Loucy (cell line): ENCODE measurements at regions not wholly inside any gene's neighbourhood (a gene's known extent, or its start where the extent isn't known, plus 50 kb on each side); places are given as distances from the start of the nearest gene placed in this dataset.

Experiments
- CTCF ChIP-seq: fragments of 200-600 bp; sonication (generic); conservative IDR thresholded peaks from 2 replicates; pipeline ENCODE4 v1.5.1; 2014; ENCODE audit warnings: mild to moderate bottlenecking, antibody characterized with exemption, low read length
- EZH2phosphoT487 ChIP-seq: fragments of 200-600 bp; IDR thresholded peaks from 2 replicates; pipeline ENCODE4 v1.6.1; 2018; ENCODE audit warnings: antibody characterized with exemption, mild to moderate bottlenecking, moderate library complexity, borderline replicate concordance

DNA sequence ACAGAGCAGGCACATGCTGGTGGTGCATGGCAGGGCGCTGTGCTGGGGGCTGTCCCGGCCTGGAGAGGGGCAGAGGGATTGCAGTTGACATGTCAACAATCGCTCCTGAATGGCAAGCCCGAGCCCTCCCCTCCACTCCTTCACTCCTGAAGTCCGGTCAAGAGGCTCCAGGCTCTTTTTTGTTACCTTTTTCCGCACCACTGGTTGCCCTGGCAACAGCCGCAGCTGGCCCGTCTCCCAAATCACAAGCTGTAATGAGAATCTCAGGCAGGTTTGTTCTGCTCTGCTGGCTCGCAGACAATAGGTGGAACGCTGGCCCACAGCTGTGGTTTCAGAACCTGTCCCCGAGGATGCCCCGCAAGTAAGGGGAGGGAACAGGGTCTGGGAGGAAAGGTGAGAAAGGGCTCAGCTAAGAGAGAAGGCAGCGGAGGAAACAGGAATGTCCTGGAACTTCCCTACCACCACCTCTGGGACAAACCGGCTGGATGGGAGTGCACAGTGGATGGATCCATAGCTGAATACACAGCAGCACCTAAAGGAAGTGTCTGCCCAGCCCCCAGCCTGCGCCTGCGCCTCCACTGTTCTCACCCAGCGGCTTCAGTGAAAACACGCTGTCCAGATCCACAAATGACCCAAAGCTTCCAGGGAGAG lies 58.9 kb downstream of the CALML3 start:
- TF ChIP-seq CTCF = no peak
- TF ChIP-seq EZH2phosphoT487 = no peak
